WTC11 (cell line): ENCODE measurements at regions not wholly inside any gene's neighbourhood (a gene's known extent, or its start where the extent isn't known, plus 50 kb on each side); places are given as distances from the start of the nearest gene placed in this dataset.

Source experiments
- ATAC-seq: fragments of 200-7000 bp; cut with Tn5 transposase; 2 replicates; pipeline ENCODE4 v1.10.0; 2021; ENCODE audit warnings: mild to moderate bottlenecking, moderate library complexity
- CTCF ChIA-PET: fragments of 300-600 bp; sonication (Branson Sonifier 250); formaldehyde crosslinking; loops from one replicate; lab custom pipeline; 2021; ENCODE audit warnings: antibody characterized with exemption; lab: Charles Lee
- POLR2A ChIA-PET: fragments of 350-600 bp; sonication (Branson Sonifier 250); formaldehyde crosslinking; loops from one replicate; lab custom pipeline; 2021; ENCODE audit warnings: antibody characterized with exemption; lab: Charles Lee
- DNase-seq: peaks from one replicate; pipeline ENCODE4 v3.0.0; 2021; ENCODE audit warnings: low spot score
- H3K27ac Mint-ChIP-seq: 2 replicates; pipeline ENCODE4 v1.8.0; 2021; ENCODE audit warnings: mixed read lengths
- H3K27me3 Mint-ChIP-seq: 2 replicates; pipeline ENCODE4 v1.8.0; 2021; ENCODE audit warnings: low read depth, mild to moderate bottlenecking, moderate library complexity, mixed read lengths
- H3K36me3 Mint-ChIP-seq: 2 replicates; pipeline ENCODE4 v1.8.0; 2021; ENCODE audit warnings: mixed read lengths
- H3K4me1 Mint-ChIP-seq: 2 replicates; pipeline ENCODE4 v1.8.0; 2022; ENCODE audit warnings: mixed read lengths
- H3K4me3 Mint-ChIP-seq: 2 replicates; pipeline ENCODE4 v1.8.0; 2021; ENCODE audit warnings: mild to moderate bottlenecking, moderate library complexity, mixed read lengths
- H3K9me3 Mint-ChIP-seq: 2 replicates; pipeline ENCODE4 v1.8.0; 2021; ENCODE audit warnings: mixed read lengths
- ESRRA ChIP-seq: sonication (generic); formaldehyde crosslinking; IDR thresholded peaks from 2 replicates; pipeline ENCODE4 v1.8.1; 2022; ENCODE audit warnings: mild to moderate bottlenecking, missing genetic modification reagents, borderline replicate concordance
- ETV6 ChIP-seq: sonication (generic); formaldehyde crosslinking; IDR thresholded peaks from 2 replicates; pipeline ENCODE4 v1.8.1; 2022; ENCODE audit warnings: mild to moderate bottlenecking, missing genetic modification reagents
- GTF2I ChIP-seq: fragments of 250-450 bp; sonication (Bioruptor Pico); conservative IDR thresholded peaks from 2 replicates; pipeline ENCODE4 v1.4.0; 2021; ENCODE audit warnings: mild to moderate bottlenecking
- IRF2 ChIP-seq: sonication (generic); formaldehyde crosslinking; IDR thresholded peaks from 2 replicates; pipeline ENCODE4 v1.8.0; 2022; ENCODE audit warnings: low read depth, missing genetic modification reagents, borderline replicate concordance
- NFE2L1 ChIP-seq: sonication (generic); formaldehyde crosslinking; IDR thresholded peaks from 2 replicates; pipeline ENCODE4 v1.8.1; 2023; ENCODE audit warnings: missing genetic modification reagents
- NR1H2 ChIP-seq: sonication (generic); formaldehyde crosslinking; IDR thresholded peaks from 2 replicates; pipeline ENCODE4 v1.9.0; 2021; ENCODE audit warnings: mild to moderate bottlenecking, moderate library complexity, missing genetic modification reagents
- NR2C2 ChIP-seq: sonication (generic); formaldehyde crosslinking; IDR thresholded peaks from 2 replicates; pipeline ENCODE4 v1.8.0; 2022; ENCODE audit warnings: mild to moderate bottlenecking, missing genetic modification reagents
- NR3C1 ChIP-seq: sonication (generic); formaldehyde crosslinking; conservative IDR thresholded peaks from 2 replicates; pipeline ENCODE4 v1.8.1; 2023; ENCODE audit warnings: low read depth, mild to moderate bottlenecking, missing genetic modification reagents
- PRRX2 ChIP-seq: fragments of 250-450 bp; sonication (Bioruptor Pico); IDR thresholded peaks from 2 replicates; pipeline ENCODE4 v1.8.0; 2021; ENCODE audit warnings: mild to moderate bottlenecking
- SMAD4 ChIP-seq: sonication (generic); formaldehyde crosslinking; IDR thresholded peaks from 2 replicates; pipeline ENCODE4 v1.8.0; 2022; ENCODE audit warnings: mild to moderate bottlenecking, missing genetic modification reagents
- ZBTB21 ChIP-seq: sonication (generic); formaldehyde crosslinking; IDR thresholded peaks from 2 replicates; pipeline ENCODE4 v1.8.1; 2023; ENCODE audit warnings: mild to moderate bottlenecking, missing genetic modification reagents, borderline replicate concordance
- ZNF121 ChIP-seq: sonication (generic); formaldehyde crosslinking; IDR thresholded peaks from 2 replicates; pipeline ENCODE4 v1.8.0; 2023; ENCODE audit warnings: missing genetic modification reagents
- ZNF138 ChIP-seq: sonication (generic); formaldehyde crosslinking; conservative IDR thresholded peaks from 2 replicates; pipeline ENCODE4 v1.8.1; 2022; ENCODE audit warnings: mild to moderate bottlenecking, moderate library complexity, missing genetic modification reagents
- ZNF396 ChIP-seq: fragments of 250-450 bp; sonication (Bioruptor Pico); IDR thresholded peaks from 2 replicates; pipeline ENCODE4 v1.8.0; 2021; ENCODE audit warnings: mild to moderate bottlenecking, moderate library complexity, borderline replicate concordance
- ZNF416 ChIP-seq: fragments of 250-450 bp; sonication (Bioruptor Pico); IDR thresholded peaks from 2 replicates; pipeline ENCODE4 v1.9.0; 2021; ENCODE audit warnings: mild to moderate bottlenecking, inconsistent platforms
- TF ChIP-seq, protein P1 (sequence below): sonication (generic); formaldehyde crosslinking; IDR thresholded peaks from 2 replicates; pipeline ENCODE4 v1.8.1; 2022; ENCODE audit warnings: low read depth, mild to moderate bottlenecking, moderate library complexity, missing genetic modification reagents, borderline replicate concordance
- TF ChIP-seq, protein P2 (sequence below): fragments of 250-450 bp; sonication (Bioruptor Pico); IDR thresholded peaks from 2 replicates; pipeline ENCODE4 v1.9.0; 2021; ENCODE audit warnings: mild to moderate bottlenecking
- TF ChIP-seq, protein P3 (sequence below): sonication (generic); formaldehyde crosslinking; IDR thresholded peaks from 2 replicates; pipeline ENCODE4 v1.8.1; 2022; ENCODE audit warnings: mild to moderate bottlenecking, missing genetic modification reagents, moderate library complexity, borderline replicate concordance
- TF ChIP-seq, protein P4 (sequence below): fragments of 250-450 bp; sonication (Bioruptor Pico); IDR thresholded peaks from 2 replicates; pipeline ENCODE4 v1.9.0; 2021; ENCODE audit warnings: mild to moderate bottlenecking, borderline replicate concordance
- TF ChIP-seq, protein P5 (sequence below): sonication (generic); formaldehyde crosslinking; IDR thresholded peaks from 2 replicates; pipeline ENCODE4 v1.8.1; 2022; ENCODE audit warnings: missing genetic modification reagents, borderline replicate concordance
- TF ChIP-seq, protein P6 (sequence below): sonication (generic); formaldehyde crosslinking; IDR thresholded peaks from 2 replicates; pipeline ENCODE4 v1.8.0; 2023; ENCODE audit warnings: missing genetic modification reagents
- TF ChIP-seq, protein P7 (sequence below): sonication (generic); formaldehyde crosslinking; IDR thresholded peaks from 2 replicates; pipeline ENCODE4 v1.8.0; 2022; ENCODE audit warnings: missing genetic modification reagents

DNA sequence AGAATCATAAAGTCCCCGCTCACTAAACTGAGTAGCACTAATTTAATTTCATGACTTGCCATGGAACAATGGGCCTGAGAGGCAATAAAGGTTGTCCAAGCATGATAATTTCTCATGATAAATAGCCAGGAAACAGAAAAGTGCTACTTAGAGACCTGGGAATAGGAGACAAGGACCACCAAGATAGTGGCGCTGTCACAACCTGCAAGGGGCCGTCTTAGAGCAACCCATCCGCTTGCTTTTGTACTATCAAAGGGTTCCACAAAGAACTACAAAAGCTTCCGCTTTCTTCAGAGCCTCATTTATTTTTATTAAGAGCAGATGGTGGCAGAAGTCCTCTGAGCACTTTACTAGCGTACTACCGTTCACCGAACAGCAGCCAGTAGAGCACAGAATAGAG lies 421.7 kb upstream of the GRM7 start:
- no peak for ATAC-seq
- H3K27ac Mint-ChIP-seq, result no peak overlapping the region
- H3K36me3 Mint-ChIP-seq, result peaks cover 22% of the 10 kb centered on the region
- H3K9me3 Mint-ChIP-seq, result peaks cover 47% of the 10 kb centered on the region
- no peak for DNase-seq
- H3K27me3 Mint-ChIP-seq, result peaks cover under 1% of the 10 kb centered on the region; the same call in 1 of the 2 replicates
- POLR2A ChIA-PET, result no interaction called here
- H3K4me1 Mint-ChIP-seq, result no peaks in the 10 kb centered on the region
- no peak overlapping the region for H3K4me3 Mint-ChIP-seq
- CTCF ChIA-PET, result no interaction called here
- TF ChIP-seq, protein P1, sequence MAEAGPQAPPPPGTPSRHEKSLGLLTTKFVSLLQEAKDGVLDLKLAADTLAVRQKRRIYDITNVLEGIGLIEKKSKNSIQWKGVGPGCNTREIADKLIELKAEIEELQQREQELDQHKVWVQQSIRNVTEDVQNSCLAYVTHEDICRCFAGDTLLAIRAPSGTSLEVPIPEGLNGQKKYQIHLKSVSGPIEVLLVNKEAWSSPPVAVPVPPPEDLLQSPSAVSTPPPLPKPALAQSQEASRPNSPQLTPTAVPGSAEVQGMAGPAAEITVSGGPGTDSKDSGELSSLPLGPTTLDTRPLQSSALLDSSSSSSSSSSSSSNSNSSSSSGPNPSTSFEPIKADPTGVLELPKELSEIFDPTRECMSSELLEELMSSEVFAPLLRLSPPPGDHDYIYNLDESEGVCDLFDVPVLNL (CRISPR knock-in tag), result no peak
- TF ChIP-seq, protein P2, sequence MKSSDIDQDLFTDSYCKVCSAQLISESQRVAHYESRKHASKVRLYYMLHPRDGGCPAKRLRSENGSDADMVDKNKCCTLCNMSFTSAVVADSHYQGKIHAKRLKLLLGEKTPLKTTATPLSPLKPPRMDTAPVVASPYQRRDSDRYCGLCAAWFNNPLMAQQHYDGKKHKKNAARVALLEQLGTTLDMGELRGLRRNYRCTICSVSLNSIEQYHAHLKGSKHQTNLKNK, result no peak
- TF ChIP-seq, protein P3, sequence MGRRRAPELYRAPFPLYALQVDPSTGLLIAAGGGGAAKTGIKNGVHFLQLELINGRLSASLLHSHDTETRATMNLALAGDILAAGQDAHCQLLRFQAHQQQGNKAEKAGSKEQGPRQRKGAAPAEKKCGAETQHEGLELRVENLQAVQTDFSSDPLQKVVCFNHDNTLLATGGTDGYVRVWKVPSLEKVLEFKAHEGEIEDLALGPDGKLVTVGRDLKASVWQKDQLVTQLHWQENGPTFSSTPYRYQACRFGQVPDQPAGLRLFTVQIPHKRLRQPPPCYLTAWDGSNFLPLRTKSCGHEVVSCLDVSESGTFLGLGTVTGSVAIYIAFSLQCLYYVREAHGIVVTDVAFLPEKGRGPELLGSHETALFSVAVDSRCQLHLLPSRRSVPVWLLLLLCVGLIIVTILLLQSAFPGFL (CRISPR knock-in tag), result no peak
- TF ChIP-seq, protein P4, sequence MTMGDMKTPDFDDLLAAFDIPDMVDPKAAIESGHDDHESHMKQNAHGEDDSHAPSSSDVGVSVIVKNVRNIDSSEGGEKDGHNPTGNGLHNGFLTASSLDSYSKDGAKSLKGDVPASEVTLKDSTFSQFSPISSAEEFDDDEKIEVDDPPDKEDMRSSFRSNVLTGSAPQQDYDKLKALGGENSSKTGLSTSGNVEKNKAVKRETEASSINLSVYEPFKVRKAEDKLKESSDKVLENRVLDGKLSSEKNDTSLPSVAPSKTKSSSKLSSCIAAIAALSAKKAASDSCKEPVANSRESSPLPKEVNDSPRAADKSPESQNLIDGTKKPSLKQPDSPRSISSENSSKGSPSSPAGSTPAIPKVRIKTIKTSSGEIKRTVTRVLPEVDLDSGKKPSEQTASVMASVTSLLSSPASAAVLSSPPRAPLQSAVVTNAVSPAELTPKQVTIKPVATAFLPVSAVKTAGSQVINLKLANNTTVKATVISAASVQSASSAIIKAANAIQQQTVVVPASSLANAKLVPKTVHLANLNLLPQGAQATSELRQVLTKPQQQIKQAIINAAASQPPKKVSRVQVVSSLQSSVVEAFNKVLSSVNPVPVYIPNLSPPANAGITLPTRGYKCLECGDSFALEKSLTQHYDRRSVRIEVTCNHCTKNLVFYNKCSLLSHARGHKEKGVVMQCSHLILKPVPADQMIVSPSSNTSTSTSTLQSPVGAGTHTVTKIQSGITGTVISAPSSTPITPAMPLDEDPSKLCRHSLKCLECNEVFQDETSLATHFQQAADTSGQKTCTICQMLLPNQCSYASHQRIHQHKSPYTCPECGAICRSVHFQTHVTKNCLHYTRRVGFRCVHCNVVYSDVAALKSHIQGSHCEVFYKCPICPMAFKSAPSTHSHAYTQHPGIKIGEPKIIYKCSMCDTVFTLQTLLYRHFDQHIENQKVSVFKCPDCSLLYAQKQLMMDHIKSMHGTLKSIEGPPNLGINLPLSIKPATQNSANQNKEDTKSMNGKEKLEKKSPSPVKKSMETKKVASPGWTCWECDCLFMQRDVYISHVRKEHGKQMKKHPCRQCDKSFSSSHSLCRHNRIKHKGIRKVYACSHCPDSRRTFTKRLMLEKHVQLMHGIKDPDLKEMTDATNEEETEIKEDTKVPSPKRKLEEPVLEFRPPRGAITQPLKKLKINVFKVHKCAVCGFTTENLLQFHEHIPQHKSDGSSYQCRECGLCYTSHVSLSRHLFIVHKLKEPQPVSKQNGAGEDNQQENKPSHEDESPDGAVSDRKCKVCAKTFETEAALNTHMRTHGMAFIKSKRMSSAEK, result no peak
- TF ChIP-seq ZNF138 (CRISPR knock-in tag), result no peak
- no peak for TF ChIP-seq GTF2I
- TF ChIP-seq, protein P5, sequence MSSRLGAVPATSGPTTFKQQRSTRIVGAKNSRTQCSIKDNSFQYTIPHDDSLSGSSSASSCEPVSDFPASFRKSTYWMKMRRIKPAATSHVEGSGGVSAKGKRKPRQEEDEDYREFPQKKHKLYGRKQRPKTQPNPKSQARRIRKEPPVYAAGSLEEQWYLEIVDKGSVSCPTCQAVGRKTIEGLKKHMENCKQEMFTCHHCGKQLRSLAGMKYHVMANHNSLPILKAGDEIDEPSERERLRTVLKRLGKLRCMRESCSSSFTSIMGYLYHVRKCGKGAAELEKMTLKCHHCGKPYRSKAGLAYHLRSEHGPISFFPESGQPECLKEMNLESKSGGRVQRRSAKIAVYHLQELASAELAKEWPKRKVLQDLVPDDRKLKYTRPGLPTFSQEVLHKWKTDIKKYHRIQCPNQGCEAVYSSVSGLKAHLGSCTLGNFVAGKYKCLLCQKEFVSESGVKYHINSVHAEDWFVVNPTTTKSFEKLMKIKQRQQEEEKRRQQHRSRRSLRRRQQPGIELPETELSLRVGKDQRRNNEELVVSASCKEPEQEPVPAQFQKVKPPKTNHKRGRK, result no peak
- TF ChIP-seq NR1H2 (CRISPR knock-in tag), result no peak
- TF ChIP-seq ZNF416 (CRISPR knock-in tag), result no peak
- no peak for TF ChIP-seq PRRX2 (CRISPR knock-in tag)
- no peak for TF ChIP-seq ZNF396 (CRISPR knock-in tag)
- TF ChIP-seq ZNF121, result no peak
- no peak for TF ChIP-seq SMAD4 (CRISPR knock-in tag)
- no peak for TF ChIP-seq ETV6 (CRISPR knock-in tag)

DNA sequence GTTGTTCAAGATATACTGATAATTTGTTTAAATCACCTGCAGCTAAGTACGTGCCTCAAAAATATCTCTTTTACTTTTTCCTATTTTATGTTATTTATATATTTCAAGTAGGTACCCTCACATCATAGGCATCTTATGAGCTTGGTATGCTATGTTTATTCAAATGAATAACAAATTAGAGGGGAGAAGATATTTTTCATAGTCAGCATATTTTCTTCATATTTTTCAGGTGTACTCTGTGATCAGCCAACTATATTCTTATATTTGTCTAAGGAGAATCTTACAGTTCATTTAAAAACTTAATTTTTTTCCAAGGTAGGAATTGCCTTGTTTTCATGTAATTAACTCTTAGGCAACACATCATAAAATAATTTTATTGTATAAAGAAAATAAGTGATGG lies 421.1 kb upstream of the GRM7 start:
- no peak for DNase-seq
- no peak overlapping the region for H3K4me3 Mint-ChIP-seq
- peaks cover 27% of the 10 kb centered on the region for H3K36me3 Mint-ChIP-seq
- CTCF ChIA-PET, result no interaction called here
- H3K27ac Mint-ChIP-seq, result no peak overlapping the region
- peaks cover 47% of the 10 kb centered on the region for H3K9me3 Mint-ChIP-seq
- H3K27me3 Mint-ChIP-seq, result peaks cover 5% of the 10 kb centered on the region; the same call in 1 of the 2 replicates
- ATAC-seq, result no peak
- POLR2A ChIA-PET, result no interaction called here
- H3K4me1 Mint-ChIP-seq, result no peaks in the 10 kb centered on the region
- TF ChIP-seq, protein P5, result no peak
- TF ChIP-seq ESRRA (CRISPR knock-in tag), result no peak
- TF ChIP-seq, protein P6, sequence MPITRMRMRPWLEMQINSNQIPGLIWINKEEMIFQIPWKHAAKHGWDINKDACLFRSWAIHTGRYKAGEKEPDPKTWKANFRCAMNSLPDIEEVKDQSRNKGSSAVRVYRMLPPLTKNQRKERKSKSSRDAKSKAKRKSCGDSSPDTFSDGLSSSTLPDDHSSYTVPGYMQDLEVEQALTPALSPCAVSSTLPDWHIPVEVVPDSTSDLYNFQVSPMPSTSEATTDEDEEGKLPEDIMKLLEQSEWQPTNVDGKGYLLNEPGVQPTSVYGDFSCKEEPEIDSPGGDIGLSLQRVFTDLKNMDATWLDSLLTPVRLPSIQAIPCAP (CRISPR knock-in tag), result no peak
- TF ChIP-seq, protein P7, sequence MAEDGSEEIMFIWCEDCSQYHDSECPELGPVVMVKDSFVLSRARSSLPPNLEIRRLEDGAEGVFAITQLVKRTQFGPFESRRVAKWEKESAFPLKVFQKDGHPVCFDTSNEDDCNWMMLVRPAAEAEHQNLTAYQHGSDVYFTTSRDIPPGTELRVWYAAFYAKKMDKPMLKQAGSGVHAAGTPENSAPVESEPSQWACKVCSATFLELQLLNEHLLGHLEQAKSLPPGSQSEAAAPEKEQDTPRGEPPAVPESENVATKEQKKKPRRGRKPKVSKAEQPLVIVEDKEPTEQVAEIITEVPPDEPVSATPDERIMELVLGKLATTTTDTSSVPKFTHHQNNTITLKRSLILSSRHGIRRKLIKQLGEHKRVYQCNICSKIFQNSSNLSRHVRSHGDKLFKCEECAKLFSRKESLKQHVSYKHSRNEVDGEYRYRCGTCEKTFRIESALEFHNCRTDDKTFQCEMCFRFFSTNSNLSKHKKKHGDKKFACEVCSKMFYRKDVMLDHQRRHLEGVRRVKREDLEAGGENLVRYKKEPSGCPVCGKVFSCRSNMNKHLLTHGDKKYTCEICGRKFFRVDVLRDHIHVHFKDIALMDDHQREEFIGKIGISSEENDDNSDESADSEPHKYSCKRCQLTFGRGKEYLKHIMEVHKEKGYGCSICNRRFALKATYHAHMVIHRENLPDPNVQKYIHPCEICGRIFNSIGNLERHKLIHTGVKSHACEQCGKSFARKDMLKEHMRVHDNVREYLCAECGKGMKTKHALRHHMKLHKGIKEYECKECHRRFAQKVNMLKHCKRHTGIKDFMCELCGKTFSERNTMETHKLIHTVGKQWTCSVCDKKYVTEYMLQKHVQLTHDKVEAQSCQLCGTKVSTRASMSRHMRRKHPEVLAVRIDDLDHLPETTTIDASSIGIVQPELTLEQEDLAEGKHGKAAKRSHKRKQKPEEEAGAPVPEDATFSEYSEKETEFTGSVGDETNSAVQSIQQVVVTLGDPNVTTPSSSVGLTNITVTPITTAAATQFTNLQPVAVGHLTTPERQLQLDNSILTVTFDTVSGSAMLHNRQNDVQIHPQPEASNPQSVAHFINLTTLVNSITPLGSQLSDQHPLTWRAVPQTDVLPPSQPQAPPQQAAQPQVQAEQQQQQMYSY (CRISPR knock-in tag), result no peak
- no peak for TF ChIP-seq NR2C2
- TF ChIP-seq NFE2L1 (CRISPR knock-in tag), result no peak
- no peak for TF ChIP-seq ZBTB21 (CRISPR knock-in tag)
- no peak for TF ChIP-seq IRF2 (CRISPR knock-in tag)
- no peak for TF ChIP-seq NR3C1 (CRISPR knock-in tag)
